NCI-H510A (cell line): ENCODE measurements at regions not wholly inside any gene's neighbourhood (a gene's known extent, or its start where the extent isn't known, plus 50 kb on each side); places are given as distances from the start of the nearest gene placed in this dataset.

ENCODE experiments used
- DNase-seq: peaks from one replicate; lab custom pipeline; 2025; lab: John Stamatoyannopoulos, UW

- DNase-seq: no peak
These were observed 52.0 kb downstream of the LRATD1 start for GRCh38 chr2:14684516-14684915.

- DNase-seq: no peak
These were observed 58.4 kb downstream of the LRATD1 start for GRCh38 chr2:14690926-14691325.

GRCh38 chr2:14693874-14694273 is 61.4 kb downstream of the LRATD1 start:
- no peak for DNase-seq

GRCh38 chr2:14700753-14701152 is 68.2 kb downstream of the LRATD1 start:
- no peak for DNase-seq

- no peak for DNase-seq
These were observed 69.7 kb downstream of the LRATD1 start for GRCh38 chr2:14702258-14702657.

DNA sequence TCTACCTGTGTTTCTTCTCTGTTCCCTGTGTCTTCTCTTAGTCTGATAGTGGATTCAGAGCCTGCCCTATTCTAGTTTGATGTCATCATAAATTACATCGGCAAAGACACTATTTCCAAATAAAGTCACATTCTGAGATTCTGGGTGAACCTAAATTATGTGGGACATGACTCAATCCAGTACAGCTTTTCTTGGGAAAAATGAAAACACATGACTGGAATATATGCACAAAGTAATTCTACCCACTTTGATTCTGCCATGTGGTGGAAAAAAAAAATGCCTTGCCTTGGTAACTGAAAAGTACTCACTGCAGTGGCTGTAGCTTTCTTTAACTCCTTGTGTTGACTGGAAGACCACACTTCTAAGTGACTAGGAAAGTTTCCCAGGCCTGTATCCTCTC is 73.7 kb downstream of the LRATD1 start:
- no peak for DNase-seq

- DNase-seq: no peak
These were observed 79.6 kb downstream of the LRATD1 start for GRCh38 chr2:14712111-14712510.

GRCh38 chr2:14713248-14713647 is 80.7 kb downstream of the LRATD1 start:
- DNase-seq: no peak

GRCh38 chr2:14715600-14715999 is 83.1 kb downstream of the LRATD1 start:
- DNase-seq: no peak

GRCh38 chr2:14716319-14716718 is 83.8 kb downstream of the LRATD1 start:
- no peak for DNase-seq

DNA sequence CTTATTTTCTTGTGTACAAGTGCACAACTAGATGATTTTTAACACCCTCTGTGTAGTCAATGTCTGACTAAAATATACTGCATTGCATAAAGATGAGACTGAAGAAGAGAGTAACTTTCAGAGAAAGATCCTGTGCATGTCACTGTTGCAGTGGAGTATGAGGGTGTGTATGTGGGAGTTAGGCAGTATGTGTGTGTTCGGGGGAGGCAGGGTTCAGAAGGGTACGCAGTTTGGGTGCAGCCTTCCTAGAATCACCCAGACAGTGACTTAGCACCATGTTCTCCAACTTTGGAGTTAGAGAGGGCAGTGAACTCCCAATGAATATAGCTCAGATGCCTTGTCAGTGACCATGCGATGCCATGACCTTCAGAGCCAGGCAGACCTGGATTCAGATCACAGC is 84.6 kb downstream of the LRATD1 start:
- DNase-seq: no peak

DNA sequence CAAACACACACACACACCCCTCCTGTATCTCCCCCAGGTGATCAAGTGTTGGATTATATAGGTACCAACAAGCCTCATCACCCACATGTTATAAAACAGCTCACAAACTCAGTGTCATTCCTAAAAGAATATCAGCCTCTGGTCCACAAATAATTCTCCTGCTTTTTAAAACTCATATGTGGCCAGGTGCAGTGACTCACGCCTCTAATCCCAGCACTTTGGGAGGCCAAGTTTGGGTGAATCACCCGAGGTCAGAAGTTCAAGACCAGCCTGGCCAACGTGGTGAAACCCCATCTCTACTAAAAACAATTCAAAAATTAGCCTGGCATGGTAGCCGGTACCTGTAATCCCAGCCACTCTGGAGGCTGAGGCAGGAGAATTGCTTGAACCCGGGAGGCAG is 87.8 kb downstream of the LRATD1 start:
- DNase-seq: no peak

- DNase-seq: no peak
These were observed 88.2 kb downstream of the LRATD1 start for GRCh38 chr2:14720739-14721138.

- no peak for DNase-seq
These were observed 90.5 kb downstream of the LRATD1 start for GRCh38 chr2:14722904-14723570.

- no peak for DNase-seq
These were observed 91.2 kb downstream of the LRATD1 start for GRCh38 chr2:14723684-14724083.

GRCh38 chr2:14735696-14736095 is 103.2 kb downstream of the LRATD1 start:
- no peak for DNase-seq

DNA sequence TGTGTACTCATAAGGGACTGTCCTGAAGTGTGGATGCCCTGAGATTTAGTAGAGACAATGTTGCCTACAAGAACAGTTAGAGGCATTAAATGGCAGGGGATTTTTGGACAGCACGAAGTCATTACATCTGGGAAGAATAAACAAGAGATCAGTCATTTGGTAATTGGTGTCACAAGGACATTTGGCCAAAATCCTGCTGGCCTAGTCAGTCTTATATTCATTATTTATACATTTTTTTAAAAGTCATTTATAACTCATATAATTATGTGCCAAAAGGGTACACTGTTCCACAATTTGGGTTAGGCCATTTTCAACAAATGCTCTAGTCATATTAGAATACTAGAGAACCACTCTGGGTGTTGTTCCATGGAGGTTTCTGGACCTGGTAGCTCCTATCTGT is 104.7 kb downstream of the LRATD1 start:
- DNase-seq: no peak

DNA sequence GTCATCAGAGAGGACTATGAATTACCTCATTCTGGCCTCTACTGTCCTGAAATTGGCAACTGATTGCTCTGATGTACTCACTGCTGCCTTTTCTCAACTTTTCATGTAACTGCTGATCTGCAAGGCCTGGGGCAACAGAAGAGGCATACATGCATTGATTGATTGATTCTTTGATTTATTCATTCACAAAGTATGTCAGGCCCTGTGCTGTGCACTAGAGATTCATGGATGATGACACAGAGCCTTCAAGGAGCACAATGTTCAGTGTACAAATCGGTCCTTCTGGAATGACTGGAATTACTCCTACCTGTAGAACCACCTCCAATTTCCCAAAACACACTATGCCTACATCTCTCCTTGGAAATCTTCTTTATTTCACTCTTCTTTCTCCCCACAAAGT is 111.3 kb downstream of the LRATD1 start:
- DNase-seq: no peak

- DNase-seq: no peak
These were observed 113.0 kb downstream of the LRATD1 start for GRCh38 chr2:14745288-14746076.

- DNase-seq: no peak
These were observed 113.6 kb downstream of the LRATD1 start for GRCh38 chr2:14746133-14746532.

- no peak for DNase-seq
These were observed 114.9 kb downstream of the LRATD1 start for GRCh38 chr2:14747447-14747846.

DNA sequence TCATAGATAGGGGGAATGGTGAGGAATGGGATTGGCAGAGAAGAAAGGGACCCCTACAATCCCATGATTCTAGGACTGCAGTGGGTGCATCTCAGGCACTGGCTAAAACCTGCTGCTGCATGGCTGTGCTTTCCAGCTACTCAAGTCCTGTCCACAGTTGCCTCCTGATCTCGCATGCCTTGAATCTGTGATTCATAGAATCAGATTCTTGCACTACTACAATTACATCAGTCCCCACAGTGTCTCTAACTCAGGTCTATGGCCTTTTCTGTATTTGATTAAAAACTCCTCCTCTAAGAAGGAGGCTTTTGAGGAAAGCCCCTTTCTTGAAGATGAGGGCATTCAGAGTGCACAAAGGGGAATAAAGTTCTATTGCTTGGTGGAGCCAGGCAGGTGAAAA is 117.4 kb downstream of the LRATD1 start:
- no peak for DNase-seq

GRCh38 chr2:14750433-14750832 is 117.9 kb downstream of the LRATD1 start:
- DNase-seq: no peak

- DNase-seq: no peak
These were observed 119.1 kb downstream of the LRATD1 start for GRCh38 chr2:14751581-14751980.
